ENCODE measurements at regions not wholly inside any gene's neighbourhood (a gene's known extent, or its start where the extent isn't known, plus 50 kb on each side); places are given as distances from the start of the nearest gene placed in this dataset.

DNA sequence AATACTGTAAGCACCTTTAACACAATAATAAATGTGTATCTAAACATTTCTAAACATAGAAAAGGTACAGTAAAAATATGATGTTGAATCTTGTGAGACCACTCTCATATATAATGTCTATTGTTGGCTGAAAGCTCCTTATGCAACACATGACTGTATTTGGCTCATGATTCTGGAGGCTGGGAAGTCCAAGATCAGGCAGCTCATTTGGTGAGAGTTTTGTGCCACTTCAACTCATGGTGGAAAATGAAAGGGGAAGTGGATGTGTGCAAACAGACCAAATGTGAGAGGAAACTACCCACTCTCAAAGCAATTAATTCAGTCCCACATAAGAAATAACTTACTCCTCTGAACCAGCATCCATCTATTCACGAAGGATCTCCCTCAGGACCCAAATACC is 257.7 kb upstream of the OPRM1 start (continued):
- TF ChIP-seq ZBTB11 (CRISPR knock-in tag; IDR thresholded peaks at IDR 0.05) (no peak), IRF2 (CRISPR knock-in tag; IDR thresholded peaks at IDR 0.05) (no peak), ZNF57 (CRISPR knock-in tag; IDR thresholded peaks at IDR 0.05) (no peak), ADNP (tag; IDR thresholded peaks at IDR 0.05) (no peak)

DNA sequence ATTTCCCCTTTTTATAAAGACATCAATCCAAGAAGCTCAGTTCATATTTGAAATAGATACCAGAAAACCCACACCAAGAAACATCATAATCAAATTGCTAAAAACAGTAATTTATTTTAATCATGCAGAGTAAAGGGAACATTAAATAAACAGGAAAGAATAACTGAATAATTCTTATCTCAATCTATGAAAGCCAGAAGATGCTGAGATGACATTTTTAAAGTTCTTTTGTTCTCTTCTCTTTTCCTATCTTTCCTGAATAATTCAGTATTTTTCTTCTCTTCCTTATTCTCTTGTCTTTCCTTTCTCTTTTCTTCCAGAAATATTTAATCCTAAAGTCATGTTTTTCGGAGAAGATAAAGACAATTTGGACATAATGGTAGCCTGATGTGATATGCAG is 259.0 kb upstream of the OPRM1 start:
- H3K9me3 ChIP-seq (replicated peaks; ENCODE audit: control insufficient read depth, insufficient read depth, low read depth, low read length), result no peaks in the 10 kb centered on the region; the same call in 1 of the 2 replicates
- intact Hi-C loops (cut with micrococcal nuclease) (no loop called here), in situ Hi-C loops (cut with MboI) (no loop called here)
- DNase-seq (ENCODE audit: extremely low read depth in 1 of 4, low spot score in 3 of 4) (no peak), ATAC-seq (no peak), FAIRE-seq (no peak)
- H3K27me3 ChIP-seq (ENCODE audit: control insufficient read depth in 2 of 2, insufficient read depth in 2 of 2, low read length in 2 of 2), result no peaks in the 10 kb centered on the region
- no peak overlapping the region for H2AFZ ChIP-seq (ENCODE audit: low read depth, low read length)
- H3K9me1 ChIP-seq (ENCODE audit: control insufficient read depth, insufficient read depth, low read length), result no peaks in the 10 kb centered on the region
- ChIA-PET CTCF (ENCODE audit: low intra/inter-chr PET ratio) (no interaction called here), POLR2A (no interaction called here)
- H3K27ac ChIP-seq (ENCODE audit: extremely low read depth, low read depth, low read length), result no peak overlapping the region
- no peak overlapping the region for H3K4me2 ChIP-seq (ENCODE audit: insufficient read depth, low read length)
- H3K79me2 ChIP-seq (ENCODE audit: control insufficient read depth, insufficient read depth, low read length), result no peaks in the 10 kb centered on the region
- H3K4me1 ChIP-seq (replicated peaks in 1 of 2; ENCODE audit: control insufficient read depth in 2 of 2, insufficient read depth in 2 of 2, low read length in 2 of 2), result no peaks in the 10 kb centered on the region
- H3K9ac ChIP-seq (ENCODE audit: insufficient read depth in 1 of 2, low read depth in 2 of 2, low read length in 2 of 2), result no peak overlapping the region
- BruUV-seq (replicated peaks), result no TSS peak
- no peak overlapping the region for H3K4me3 ChIP-seq
- TF ChIP-seq MAFG (tag; conservative IDR thresholded peaks at IDR 0.05) (0 out of 2 replicates have a peak, but pooled peaks have one; percentile 24), C11orf30 (IDR thresholded peaks at IDR 0.05; ENCODE audit: low read depth) (0 out of 2 replicates have a peak, but pooled peaks have one; percentile 13), ZNF695 (CRISPR knock-in tag; IDR thresholded peaks at IDR 0.05) (no peak), ZNF316 (IDR thresholded peaks at IDR 0.05) (peak; percentile 67), SOX6 (IDR thresholded peaks at IDR 0.05) (no peak)
- no peaks in the 10 kb centered on the region for H3K36me3 ChIP-seq (ENCODE audit: control insufficient read depth, insufficient read depth, low read length)
- H4K20me1 ChIP-seq (replicated peaks; ENCODE audit: control insufficient read depth, insufficient read depth, low read length), result no peaks in the 10 kb centered on the region
- WGBS (ENCODE audit: insufficient coverage, low coverage, missing lambda C conversion rate), result 0% methylated on average over 1 of the region's 1 CpG
